Trophoblast cell (in vitro differentiated cells and primary cell): ENCODE measurements at regions not wholly inside any gene's neighbourhood (a gene's known extent, or its start where the extent isn't known, plus 50 kb on each side); places are given as distances from the start of the nearest gene placed in this dataset.

Source experiments
- DNase-seq, 2 donors: peaks; one replicate each; pipeline ENCODE4 v3.0.0-alpha.2; 2016
- H2AFZ ChIP-seq: 2 replicates; pipeline ENCODE4 v1.6.1; 2013; ENCODE audit warnings: low read length, moderate library complexity, mild to moderate bottlenecking; ENCODE audit not compliant: insufficient read depth, poor library complexity
- H2AK5ac ChIP-seq: 2 replicates; pipeline ENCODE4 v1.6.1; 2013; ENCODE audit warnings: mild to moderate bottlenecking, low read length
- H2BK120ac ChIP-seq: 2 replicates; pipeline ENCODE4 v1.6.1; 2013; ENCODE audit warnings: low read length, mild to moderate bottlenecking, moderate library complexity; ENCODE audit not compliant: insufficient read depth, poor library complexity
- H2BK12ac ChIP-seq: 2 replicates; pipeline ENCODE4 v1.6.1; 2013; ENCODE audit warnings: mild to moderate bottlenecking, low read length, moderate library complexity
- H2BK5ac ChIP-seq: 2 replicates; pipeline ENCODE4 v1.6.1; 2013; ENCODE audit warnings: low read length, low read depth, moderate library complexity, mild to moderate bottlenecking; ENCODE audit not compliant: poor library complexity
- H3K14ac ChIP-seq: 2 replicates; pipeline ENCODE4 v1.6.1; 2013; ENCODE audit warnings: mild to moderate bottlenecking, low read length
- H3K18ac ChIP-seq: 2 replicates; pipeline ENCODE4 v1.6.1; 2013; ENCODE audit warnings: mild to moderate bottlenecking, low read length
- H3K23ac ChIP-seq: 2 replicates; pipeline ENCODE4 v1.6.1; 2013; ENCODE audit warnings: low read length
- H3K27ac ChIP-seq: 2 replicates; pipeline ENCODE4 v1.5.1; 2013; ENCODE audit warnings: low read depth, mild to moderate bottlenecking, inconsistent platforms, low read length, moderate library complexity
- H3K27me3 ChIP-seq: 2 replicates; pipeline ENCODE4 v1.6.1; 2013; ENCODE audit warnings: inconsistent platforms, mild to moderate bottlenecking, low read length, moderate library complexity; ENCODE audit not compliant: insufficient read depth
- H3K36me3 ChIP-seq, 2 experiments: 1 replicate in 1 of 2; 2 replicates in 1 of 2; pipeline ENCODE4 v1.6.1; 2013; ENCODE audit warnings: low read length in 2 of 2, mild to moderate bottlenecking in 2 of 2, moderate library complexity in 1 of 2; ENCODE audit not compliant: insufficient read depth in 2 of 2, control insufficient read depth in 1 of 2
- H3K4ac ChIP-seq: 2 replicates; pipeline ENCODE4 v1.6.1; 2013; ENCODE audit warnings: low read depth, mild to moderate bottlenecking, low read length, moderate library complexity
- H3K4me1 ChIP-seq, 2 experiments: 1 replicate in 1 of 2; 2 replicates in 1 of 2; pipeline ENCODE4 v1.6.1; 2013; ENCODE audit warnings: low read length in 2 of 2, mild to moderate bottlenecking in 2 of 2, moderate library complexity in 1 of 2; ENCODE audit not compliant: insufficient read depth in 2 of 2, control insufficient read depth in 1 of 2
- H3K4me2 ChIP-seq: 2 replicates; pipeline ENCODE4 v1.6.1; 2013; ENCODE audit warnings: inconsistent platforms, mild to moderate bottlenecking, low read length, moderate library complexity
- H3K4me3 ChIP-seq: 2 replicates; pipeline ENCODE4 v1.5.1; 2013; ENCODE audit warnings: mild to moderate bottlenecking, low read depth, low read length, inconsistent platforms
- H3K79me1 ChIP-seq: one replicate; pipeline ENCODE4 v1.6.1; 2013; ENCODE audit warnings: low read length
- H3K79me2 ChIP-seq: 2 replicates; pipeline ENCODE4 v1.6.1; 2013; ENCODE audit warnings: low read length, mild to moderate bottlenecking; ENCODE audit not compliant: control insufficient read depth, insufficient read depth, poor library complexity
- H3K9ac ChIP-seq: 2 replicates; pipeline ENCODE4 v1.6.1; 2013; ENCODE audit warnings: mild to moderate bottlenecking, low read length
- H3K9me3 ChIP-seq: 2 replicates; pipeline ENCODE4 v1.6.1; 2013; ENCODE audit warnings: low read depth, mild to moderate bottlenecking, control low read depth, inconsistent platforms, low read length; ENCODE audit not compliant: insufficient read depth
- H4K12ac ChIP-seq: 2 replicates; pipeline ENCODE4 v1.6.1; 2013; ENCODE audit warnings: low read depth, mild to moderate bottlenecking, low read length, moderate library complexity
- H4K8ac ChIP-seq: 2 replicates; pipeline ENCODE4 v1.6.1; 2013; ENCODE audit warnings: low read depth, mild to moderate bottlenecking, low read length, moderate library complexity
- H4K91ac ChIP-seq: one replicate; pipeline ENCODE4 v1.6.1; 2013; ENCODE audit warnings: low read depth, mild to moderate bottlenecking, low read length, moderate library complexity
- WGBS: extraction: QIAGEN DNeasy Blood & Tissue Kit; methylation state at CpG from one replicate; pipeline ENCODE4 v1.1.7; 2013; ENCODE audit warnings: missing lambda C conversion rate; ENCODE audit not compliant: insufficient read length, insufficient coverage; ENCODE audit errors: extremely low coverage; 5-methylcytosine and 5-hydroxymethylcytosine counted together

DNA sequence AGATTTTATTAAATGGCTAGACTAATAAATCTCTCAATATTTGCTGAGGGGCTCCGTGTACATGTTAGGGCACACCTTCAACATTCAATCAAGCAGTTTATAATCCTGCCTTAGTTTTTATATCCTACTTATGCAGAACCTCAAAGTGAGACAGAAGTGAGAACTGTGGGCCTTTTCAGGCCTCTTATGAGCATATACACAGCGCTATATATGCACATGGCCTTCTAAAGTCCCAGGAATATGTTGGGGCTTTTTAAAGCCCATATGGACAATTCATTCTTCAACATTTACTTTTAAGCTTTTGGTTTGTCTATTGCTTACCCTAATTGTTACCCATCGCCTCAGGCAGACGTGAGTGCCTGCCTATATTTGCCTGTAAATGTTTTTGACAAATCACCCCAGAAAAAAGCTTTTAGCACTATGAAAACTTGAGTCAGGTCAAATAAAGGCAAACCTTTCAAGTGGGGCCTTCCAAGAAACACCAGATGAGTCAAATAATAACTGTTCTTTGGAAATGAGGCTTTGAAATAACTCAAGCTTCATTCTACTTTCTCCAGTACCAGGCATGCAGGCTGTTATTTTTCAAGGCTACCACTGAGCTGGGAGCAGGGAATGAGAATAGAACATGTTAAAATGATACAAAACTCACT is 58.2 kb downstream of the ESM1 start:
- Histone ChIP-seq H3K4ac (no peak overlapping the region), H4K8ac (no peak overlapping the region), H3K9me3 (no peaks in the 10 kb centered on the region), H3K4me3 (no peak overlapping the region), H2AFZ (no peak overlapping the region), H3K4me1 (no peaks in the 10 kb centered on the region), H2BK120ac (no peak overlapping the region), H3K36me3 (no peaks in the 10 kb centered on the region), H2AK5ac (no peak overlapping the region), H3K14ac (no peak overlapping the region), H2BK12ac (no peak overlapping the region), H3K27ac (no peak overlapping the region), H3K23ac (no peak overlapping the region), H2BK5ac (no peak overlapping the region), H4K91ac (no peak overlapping the region), H3K9ac (no peak overlapping the region), H3K4me2 (no peak overlapping the region), H3K18ac (no peak overlapping the region), H3K79me1 (no peaks in the 10 kb centered on the region), H3K27me3 (no peaks in the 10 kb centered on the region), H4K12ac (no peak overlapping the region), H3K79me2 (no peaks in the 10 kb centered on the region)
- no CpG with 5 or more reads among the region's 4 CpGs for WGBS
- DNase-seq = no peak

- H2BK5ac ChIP-seq = no peak overlapping the region
- H4K12ac ChIP-seq = no peak overlapping the region
- no peak for DNase-seq
- no peak overlapping the region for H2BK120ac ChIP-seq
- no peak overlapping the region for H3K27ac ChIP-seq
- H3K18ac ChIP-seq = no peak overlapping the region
- H3K9me3 ChIP-seq = no peaks in the 10 kb centered on the region
- no peak overlapping the region for H3K4me2 ChIP-seq
- no peak overlapping the region for H2BK12ac ChIP-seq
- no peaks in the 10 kb centered on the region for H3K79me1 ChIP-seq
- H2AFZ ChIP-seq = no peak overlapping the region
- H3K27me3 ChIP-seq = no peaks in the 10 kb centered on the region
- no peak overlapping the region for H3K14ac ChIP-seq
- no peak overlapping the region for H3K23ac ChIP-seq
- no peak overlapping the region for H2AK5ac ChIP-seq
- no peak overlapping the region for H3K9ac ChIP-seq
- no peak overlapping the region for H3K4ac ChIP-seq
- no peaks in the 10 kb centered on the region for H3K4me1 ChIP-seq
- no peaks in the 10 kb centered on the region for H3K36me3 ChIP-seq
- H4K8ac ChIP-seq = no peak overlapping the region
- no peak overlapping the region for H3K4me3 ChIP-seq
- no peak overlapping the region for H4K91ac ChIP-seq
- no peaks in the 10 kb centered on the region for H3K79me2 ChIP-seq
These were observed 60.9 kb downstream of the ESM1 start for GRCh38 chr5:54924487-54924886.

DNA sequence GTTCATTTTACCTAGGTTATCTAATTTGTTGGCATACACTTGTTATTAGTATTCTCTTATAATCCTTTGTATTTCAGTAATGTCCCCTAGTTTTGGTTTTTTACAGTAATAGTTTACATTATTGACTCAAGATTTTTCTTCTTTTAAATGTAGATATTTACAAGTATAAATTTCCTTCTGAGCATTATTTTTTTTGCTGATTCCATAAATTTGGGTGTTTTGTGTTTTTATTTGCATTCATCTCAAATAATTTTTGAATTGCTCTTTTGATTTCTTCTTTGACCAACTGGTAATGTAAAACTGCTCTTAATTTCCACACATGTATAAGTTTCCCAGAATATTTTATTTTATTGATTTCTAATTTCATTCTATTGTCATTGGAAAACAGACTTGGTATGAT is 68.1 kb downstream of the ESM1 start:
- no peak overlapping the region for H3K14ac ChIP-seq
- H2BK5ac ChIP-seq = no peak overlapping the region
- H2AFZ ChIP-seq = no peak overlapping the region
- no peak overlapping the region for H4K91ac ChIP-seq
- no peaks in the 10 kb centered on the region for H3K79me2 ChIP-seq
- H3K4me1 ChIP-seq = no peaks in the 10 kb centered on the region
- H3K4ac ChIP-seq = no peak overlapping the region
- H3K4me2 ChIP-seq = no peak overlapping the region
- no peak overlapping the region for H2BK120ac ChIP-seq
- no peak for DNase-seq
- no peaks in the 10 kb centered on the region for H3K9me3 ChIP-seq
- no peak overlapping the region for H4K8ac ChIP-seq
- H3K27me3 ChIP-seq = no peaks in the 10 kb centered on the region
- no peak overlapping the region for H3K4me3 ChIP-seq
- no peak overlapping the region for H3K9ac ChIP-seq
- no peak overlapping the region for H3K23ac ChIP-seq
- no peak overlapping the region for H3K27ac ChIP-seq
- H3K79me1 ChIP-seq = no peaks in the 10 kb centered on the region
- H2BK12ac ChIP-seq = no peak overlapping the region
- H3K36me3 ChIP-seq = no peaks in the 10 kb centered on the region
- no peak overlapping the region for H3K18ac ChIP-seq
- no peak overlapping the region for H2AK5ac ChIP-seq
- H4K12ac ChIP-seq = no peak overlapping the region

DNA sequence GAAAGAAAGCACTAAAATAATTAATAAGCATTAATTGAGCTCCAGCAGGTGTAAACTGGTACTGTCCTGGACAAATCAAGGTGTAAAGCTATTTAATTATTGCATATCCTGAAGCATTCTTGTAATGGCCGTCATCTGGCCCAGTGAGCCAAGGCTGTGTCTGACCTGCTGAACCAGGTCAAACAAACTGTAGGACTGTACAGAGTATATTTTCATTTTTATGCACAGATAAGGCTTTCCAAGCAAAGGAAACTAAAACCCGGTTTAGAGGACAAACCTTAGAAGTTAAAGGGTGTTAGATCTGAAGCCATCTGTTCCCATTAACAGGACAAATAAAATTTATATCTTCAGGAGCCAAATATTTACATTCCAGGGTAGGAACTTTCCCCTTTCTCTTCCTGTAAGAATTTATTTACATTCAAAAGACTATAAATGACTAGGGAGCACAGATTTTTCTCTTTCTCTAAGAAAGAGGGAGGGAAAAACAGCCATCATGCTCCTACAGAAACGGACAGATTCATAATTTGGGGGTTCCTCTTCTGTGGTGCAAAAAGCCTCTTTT is 69.8 kb downstream of the ESM1 start:
- H3K14ac ChIP-seq = no peak overlapping the region
- no peak overlapping the region for H4K12ac ChIP-seq
- no peak overlapping the region for H3K9ac ChIP-seq
- no peak overlapping the region for H2BK12ac ChIP-seq
- no peak overlapping the region for H4K8ac ChIP-seq
- H3K27ac ChIP-seq = no peak overlapping the region
- no peak overlapping the region for H2BK120ac ChIP-seq
- no peaks in the 10 kb centered on the region for H3K4me1 ChIP-seq
- no peaks in the 10 kb centered on the region for H3K79me2 ChIP-seq
- H2AK5ac ChIP-seq = no peak overlapping the region
- H3K23ac ChIP-seq = no peak overlapping the region
- no peak overlapping the region for H3K4ac ChIP-seq
- no peaks in the 10 kb centered on the region for H3K79me1 ChIP-seq
- H3K9me3 ChIP-seq = no peaks in the 10 kb centered on the region
- no peaks in the 10 kb centered on the region for H3K36me3 ChIP-seq
- H3K4me3 ChIP-seq = no peak overlapping the region
- no CpG with 5 or more reads among the region's 3 CpGs for WGBS
- no peaks in the 10 kb centered on the region for H3K27me3 ChIP-seq
- no peak overlapping the region for H3K18ac ChIP-seq
- H4K91ac ChIP-seq = no peak overlapping the region
- no peak for DNase-seq
- H2BK5ac ChIP-seq = no peak overlapping the region
- no peak overlapping the region for H2AFZ ChIP-seq
- H3K4me2 ChIP-seq = no peak overlapping the region
